ENCODE measurements at regions not wholly inside any gene's neighbourhood (a gene's known extent, or its start where the extent isn't known, plus 50 kb on each side); places are given as distances from the start of the nearest gene placed in this dataset.

GRCh38 chr17:27403480-27404005, 52.7 kb upstream of the KSR1 start:
- Mint-ChIP-seq H3K4me1 (ENCODE audit: unreplicated experiment) (peaks cover 14% of the 10 kb centered on the region), H3K27me3 (ENCODE audit: unreplicated experiment) (no peaks in the 10 kb centered on the region), H3K27ac (ENCODE audit: unreplicated experiment) (no peak overlapping the region), H3K36me3 (ENCODE audit: unreplicated experiment) (no peaks in the 10 kb centered on the region), H3K9me3 (ENCODE audit: unreplicated experiment) (no peaks in the 10 kb centered on the region), H3K4me3 (ENCODE audit: unreplicated experiment) (no peak overlapping the region)
- TF ChIP-seq CTCF (IDR thresholded peaks at IDR 0.05), result no peak
- DNase-seq (ENCODE audit: extremely low spot score, unreplicated experiment), result no peak

GRCh38 chr17:27404676-27405075, 51.6 kb upstream of the KSR1 start:
- Mint-ChIP-seq H3K9me3 (ENCODE audit: unreplicated experiment) (no peaks in the 10 kb centered on the region), H3K27ac (ENCODE audit: unreplicated experiment) (no peak overlapping the region), H3K4me3 (ENCODE audit: unreplicated experiment) (no peak overlapping the region), H3K36me3 (ENCODE audit: unreplicated experiment) (no peaks in the 10 kb centered on the region), H3K4me1 (ENCODE audit: unreplicated experiment) (peaks cover 25% of the 10 kb centered on the region), H3K27me3 (ENCODE audit: unreplicated experiment) (no peaks in the 10 kb centered on the region)
- no peak for DNase-seq (ENCODE audit: extremely low spot score, unreplicated experiment)
- TF ChIP-seq CTCF (IDR thresholded peaks at IDR 0.05), result no peak

All from osteocyte (in vitro differentiated cells).